Mesenchymal stem cell (in vitro differentiated cells and primary cell): ENCODE measurements at regions not wholly inside any gene's neighbourhood (a gene's known extent, or its start where the extent isn't known, plus 50 kb on each side); places are given as distances from the start of the nearest gene placed in this dataset.
"Not testable (repeated sequence)": the region's sequence is repeated elsewhere in the genome, so short reads cannot be mapped to it uniquely, and the experiment has no call there.

ENCODE experiments used
- DNase-seq: peaks from one replicate; pipeline ENCODE4 v3.0.0-alpha.2; 2013
- H2AFZ ChIP-seq: one replicate; pipeline ENCODE4 v1.6.1; 2013; ENCODE audit warnings: low read depth, mild to moderate bottlenecking, control low read depth, inconsistent platforms, low read length, moderate library complexity
- H2AK5ac ChIP-seq: 2 replicates; pipeline ENCODE4 v1.6.1; 2013; ENCODE audit warnings: low read length, moderate library complexity, mild to moderate bottlenecking, inconsistent platforms; ENCODE audit not compliant: severe bottlenecking
- H2BK120ac ChIP-seq: one replicate; pipeline ENCODE4 v1.6.1; 2013; ENCODE audit warnings: low read depth, mild to moderate bottlenecking, inconsistent platforms, low read length, moderate library complexity
- H2BK12ac ChIP-seq, 2 experiments: one replicate each; pipeline ENCODE4 v1.6.1; 2013; ENCODE audit warnings: inconsistent platforms in 2 of 2, low read length in 2 of 2, mild to moderate bottlenecking in 2 of 2, moderate library complexity in 2 of 2, control low read depth in 1 of 2
- H2BK15ac ChIP-seq: one replicate; pipeline ENCODE4 v1.6.1; 2013; ENCODE audit warnings: mild to moderate bottlenecking, low read depth, inconsistent platforms; ENCODE audit not compliant: poor library complexity, severe bottlenecking
- H2BK5ac ChIP-seq: 2 replicates; pipeline ENCODE4 v1.6.1; 2013; ENCODE audit warnings: low read depth, mild to moderate bottlenecking, low read length, control low read depth, inconsistent platforms; ENCODE audit not compliant: poor library complexity, severe bottlenecking
- H3K14ac ChIP-seq, 2 experiments: one replicate each; pipeline ENCODE4 v1.6.1; 2013; ENCODE audit warnings: inconsistent platforms in 2 of 2, low read length in 2 of 2, control low read depth in 1 of 2, mild to moderate bottlenecking in 1 of 2, moderate library complexity in 1 of 2
- H3K18ac ChIP-seq, 2 experiments: one replicate each; pipeline ENCODE4 v1.6.1; 2013; ENCODE audit warnings: inconsistent platforms in 2 of 2, low read length in 2 of 2, control low read depth in 1 of 2, low read depth in 1 of 2, mild to moderate bottlenecking in 1 of 2
- H3K23ac ChIP-seq, 2 experiments: one replicate each; pipeline ENCODE4 v1.6.1; 2013; ENCODE audit warnings: inconsistent platforms in 2 of 2, low read length in 2 of 2, mild to moderate bottlenecking in 2 of 2, moderate library complexity in 2 of 2, control low read depth in 1 of 2
- H3K27ac ChIP-seq: 2 replicates; pipeline ENCODE4 v1.5.1; 2013; ENCODE audit warnings: mild to moderate bottlenecking, moderate library complexity, low read length, control low read depth, inconsistent platforms; ENCODE audit not compliant: poor library complexity, severe bottlenecking
- H3K27me3 ChIP-seq, 2 experiments: 2 replicates each; pipeline versions ENCODE4 v1.6.1 to v1.7.0; 2013; ENCODE audit warnings: low read length in 2 of 2, mild to moderate bottlenecking in 2 of 2, moderate library complexity in 2 of 2, control low read depth in 1 of 2, inconsistent platforms in 1 of 2; ENCODE audit not compliant: control insufficient read depth in 1 of 2, insufficient read depth in 1 of 2
- H3K36me3 ChIP-seq, 2 experiments: 2 replicates each; pipeline versions ENCODE4 v1.6.1 to v1.7.0; 2013; ENCODE audit warnings: low read length in 2 of 2, control low read depth in 1 of 2, inconsistent platforms in 1 of 2, low read depth in 1 of 2, mild to moderate bottlenecking in 1 of 2; ENCODE audit not compliant: insufficient read depth in 2 of 2, control insufficient read depth in 1 of 2
- H3K4ac ChIP-seq, 2 experiments: one replicate each; pipeline ENCODE4 v1.6.1; 2013; ENCODE audit warnings: inconsistent platforms in 2 of 2, low read length in 2 of 2, mild to moderate bottlenecking in 2 of 2, moderate library complexity in 2 of 2, control low read depth in 1 of 2, low read depth in 1 of 2
- H3K4me1 ChIP-seq: 2 replicates; pipeline ENCODE4 v1.6.1; 2013; ENCODE audit warnings: low read depth, low read length, control low read depth; ENCODE audit not compliant: control insufficient read depth, insufficient read depth
- H3K4me2 ChIP-seq: 2 replicates; pipeline ENCODE4 v1.6.1; 2013; ENCODE audit warnings: low read length, mild to moderate bottlenecking, inconsistent platforms; ENCODE audit not compliant: poor library complexity, severe bottlenecking
- H3K4me3 ChIP-seq, 2 experiments: 2 replicates each; pipeline versions ENCODE4 v1.5.1 to v1.7.0; 2013; ENCODE audit warnings: low read length in 2 of 2, mild to moderate bottlenecking in 2 of 2, control low read depth in 1 of 2, low read depth in 1 of 2; ENCODE audit not compliant: insufficient read depth in 1 of 2
- H3K79me1 ChIP-seq: replicated peaks from 2 replicates; pipeline ENCODE4 v1.6.1; 2013; ENCODE audit warnings: mild to moderate bottlenecking, control low read depth, low read length, inconsistent platforms; ENCODE audit not compliant: poor library complexity, severe bottlenecking
- H3K9ac ChIP-seq: 2 replicates; pipeline ENCODE4 v1.7.0; 2013; ENCODE audit warnings: mild to moderate bottlenecking, low read length, moderate library complexity
- H3K9me3 ChIP-seq: 2 replicates; pipeline ENCODE4 v1.7.0; 2013; ENCODE audit warnings: mild to moderate bottlenecking, low read length; ENCODE audit not compliant: control insufficient read depth
- H4K8ac ChIP-seq: one replicate; pipeline ENCODE4 v1.6.1; 2013; ENCODE audit warnings: inconsistent platforms, mild to moderate bottlenecking, low read length, moderate library complexity
- H4K91ac ChIP-seq: one replicate; pipeline ENCODE4 v1.6.1; 2013; ENCODE audit warnings: mild to moderate bottlenecking, low read length, inconsistent platforms
- WGBS: methylation state at CpG from one replicate; pipeline ENCODE4 v1.1.7; 2013; ENCODE audit warnings: mixed read lengths; 5-methylcytosine and 5-hydroxymethylcytosine counted together

DNA sequence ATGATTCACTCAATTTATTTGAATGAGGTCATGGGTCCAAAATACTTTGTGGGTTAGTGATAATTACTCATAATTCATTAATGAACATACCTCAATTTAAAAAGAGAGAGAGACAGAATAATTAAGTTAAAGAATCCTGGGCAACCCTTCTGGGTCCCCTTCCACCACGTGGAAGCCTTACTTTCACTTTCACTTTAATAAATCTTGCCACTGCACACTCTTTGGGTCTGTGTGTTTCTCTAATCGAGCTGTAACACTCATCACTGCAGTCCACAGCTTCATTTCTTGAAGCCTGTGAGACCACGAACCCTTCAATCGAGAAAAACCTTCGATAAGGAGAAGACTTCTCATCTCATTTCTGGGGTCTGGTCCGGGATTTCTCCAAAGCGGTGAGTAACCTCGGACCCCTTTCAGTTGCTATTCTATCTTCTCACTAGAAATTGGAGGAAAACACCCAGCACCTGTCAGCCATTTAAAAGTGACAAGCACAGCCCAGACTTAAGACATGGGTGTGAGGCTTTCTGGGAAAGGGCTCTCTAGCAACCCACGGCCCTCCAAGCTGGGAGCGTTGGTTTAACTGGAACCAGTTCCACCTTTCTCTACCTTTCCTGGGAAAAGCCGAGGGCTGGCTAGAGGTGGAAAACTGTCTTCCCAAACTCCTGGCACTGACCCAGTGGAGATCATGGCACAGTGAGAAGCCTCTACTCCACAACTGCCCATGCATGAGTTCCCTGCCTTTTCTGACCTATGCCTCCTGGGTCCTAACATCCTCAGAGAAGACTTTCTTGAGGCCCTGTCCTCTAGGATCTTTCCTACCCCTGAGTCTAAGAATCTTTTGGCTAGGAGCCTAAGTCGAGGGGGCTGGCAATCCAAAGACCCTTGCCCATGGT is 148.8 kb upstream of the ATF7IP start:
- Histone ChIP-seq H3K36me3 (no peaks in the 10 kb centered on the region), H2BK12ac (no peak overlapping the region), H3K4me1 (peaks cover 2% of the 10 kb centered on the region), H2BK5ac (no peak overlapping the region), H3K79me1 (no peaks in the 10 kb centered on the region), H4K8ac (peak overlapping the region; percentile 51), H3K4ac (peak overlapping the region in 1 of 2 experiments; percentile 6), H3K14ac (no peak overlapping the region), H3K27me3 (no peaks in the 10 kb centered on the region), H3K9me3 (no peaks in the 10 kb centered on the region), H3K9ac (peak overlapping the region; percentile 62), H2AK5ac (no peak overlapping the region), H3K4me2 (no peak overlapping the region), H4K91ac (no peak overlapping the region), H3K27ac (no peak overlapping the region), H3K18ac (no peak overlapping the region), H2BK15ac (no peak overlapping the region), H3K23ac (no peak overlapping the region), H2BK120ac (no peak overlapping the region), H3K4me3 (no peak overlapping the region), H2AFZ (no peak overlapping the region)
- 88% methylated on average over 12 of the region's 12 CpGs for WGBS
- peak; percentile 33 for DNase-seq

DNA sequence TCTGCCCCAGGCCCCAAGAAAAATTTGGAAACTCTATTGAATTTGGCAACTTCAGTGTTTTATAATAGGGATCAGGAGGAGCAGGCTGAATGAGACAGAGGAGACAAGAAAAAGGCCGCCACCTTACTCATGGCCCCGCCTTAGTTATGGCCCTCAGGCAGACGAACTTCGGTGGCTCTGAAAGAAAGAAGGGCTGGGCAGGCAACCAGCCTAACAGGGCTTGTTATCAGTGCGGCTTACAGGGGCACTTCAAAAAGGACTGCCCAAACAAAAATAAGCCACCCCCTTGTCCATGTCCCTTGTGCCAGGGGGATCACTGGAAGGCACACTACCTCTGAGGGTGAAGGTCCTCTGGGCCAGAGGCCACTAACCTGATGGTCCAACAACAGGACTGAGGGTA is 146.3 kb upstream of the ATF7IP start:
- no peak overlapping the region for H3K23ac ChIP-seq

DNA sequence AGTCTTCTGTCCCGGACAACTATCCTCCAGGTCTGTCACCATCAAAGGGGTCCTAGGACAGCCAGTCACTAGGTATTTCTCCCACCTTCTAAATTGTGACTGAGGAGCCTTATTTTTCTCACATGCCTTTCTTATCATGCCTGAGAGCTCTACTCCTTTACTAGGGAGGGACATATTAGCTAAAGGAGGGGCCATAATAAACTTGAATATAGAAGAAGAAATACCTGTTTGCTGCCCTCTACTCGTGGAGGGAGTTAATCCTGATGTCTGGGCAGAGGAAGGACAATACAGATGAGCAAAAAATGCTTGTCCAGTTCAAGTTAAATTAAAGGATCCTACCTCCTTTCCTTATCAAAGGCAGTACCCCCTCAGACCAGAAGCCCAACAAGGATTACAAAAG is 145.8 kb upstream of the ATF7IP start:
- H3K4me3 ChIP-seq, H2BK5ac ChIP-seq, H2AK5ac ChIP-seq, H3K79me1 ChIP-seq, H3K4me2 ChIP-seq, DNase-seq, H3K4me1 ChIP-seq, H2BK120ac ChIP-seq, H3K27me3 ChIP-seq, H3K9me3 ChIP-seq, H3K9ac ChIP-seq, H2BK12ac ChIP-seq, H4K91ac ChIP-seq, H3K36me3 ChIP-seq, H2AFZ ChIP-seq, H3K4ac ChIP-seq, H3K18ac ChIP-seq, H3K23ac ChIP-seq, H3K27ac ChIP-seq, H4K8ac ChIP-seq, H2BK15ac ChIP-seq, H3K14ac ChIP-seq: not testable (repeated sequence)
- WGBS: 89% methylated on average over 1 of the region's 2 CpGs

More for the DNA sequence above, 146.3 kb upstream of the ATF7IP start:
- no peak overlapping the region for H2BK15ac ChIP-seq
- no peak overlapping the region for H3K27ac ChIP-seq
- H4K8ac ChIP-seq: no peak overlapping the region
- H2BK120ac ChIP-seq: no peak overlapping the region
- H3K9me3 ChIP-seq: no peaks in the 10 kb centered on the region
- no peaks in the 10 kb centered on the region for H3K27me3 ChIP-seq
- H3K4ac ChIP-seq: no peak overlapping the region
- H3K4me3 ChIP-seq: no peak overlapping the region
- no peak overlapping the region for H2BK5ac ChIP-seq
- no peak overlapping the region for H3K18ac ChIP-seq
- no peaks in the 10 kb centered on the region for H3K36me3 ChIP-seq
- H4K91ac ChIP-seq: no peak overlapping the region
- no peak for DNase-seq
- H2BK12ac ChIP-seq: no peak overlapping the region
- no peaks in the 10 kb centered on the region for H3K79me1 ChIP-seq
- H3K9ac ChIP-seq: no peak overlapping the region
- H3K4me2 ChIP-seq: no peak overlapping the region
- H3K14ac ChIP-seq: no peak overlapping the region
- no peak overlapping the region for H2AK5ac ChIP-seq
- WGBS: 97% methylated on average over 5 of the region's 5 CpGs
- no peak overlapping the region for H2AFZ ChIP-seq
- H3K4me1 ChIP-seq: peaks cover 2% of the 10 kb centered on the region

DNA sequence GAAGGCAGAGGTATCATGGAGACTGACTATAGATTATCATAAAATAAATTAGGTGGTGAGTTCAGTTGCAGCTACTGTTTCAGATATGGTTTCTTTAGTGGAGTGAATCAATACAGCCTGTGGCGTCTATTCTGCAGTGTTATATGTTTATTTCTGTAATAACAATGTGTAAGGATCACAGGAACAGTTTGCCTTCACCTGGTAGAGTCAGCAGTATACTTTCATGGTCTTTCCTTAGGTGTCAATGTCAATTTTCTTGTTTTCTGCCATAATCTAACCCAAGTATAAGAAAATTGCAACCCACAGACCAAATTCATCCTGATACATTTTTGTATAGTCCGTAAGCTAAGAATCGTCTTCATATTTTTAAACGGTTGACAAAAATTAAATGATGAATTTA is 140.4 kb upstream of the ATF7IP start:
- Histone ChIP-seq H3K27ac (no peak overlapping the region), H3K4ac (no peak overlapping the region), H4K91ac (no peak overlapping the region), H3K4me2 (no peak overlapping the region), H3K4me3 (no peak overlapping the region), H3K79me1 (no peaks in the 10 kb centered on the region), H2BK120ac (no peak overlapping the region), H3K27me3 (no peaks in the 10 kb centered on the region), H2BK15ac (no peak overlapping the region), H3K23ac (no peak overlapping the region), H4K8ac (no peak overlapping the region), H3K14ac (no peak overlapping the region), H3K36me3 (no peaks in the 10 kb centered on the region), H2BK12ac (no peak overlapping the region), H2BK5ac (no peak overlapping the region), H2AK5ac (no peak overlapping the region), H3K9me3 (peaks cover 2% of the 10 kb centered on the region), H3K9ac (no peak overlapping the region), H3K4me1 (no peaks in the 10 kb centered on the region), H2AFZ (no peak overlapping the region), H3K18ac (no peak overlapping the region)
- no peak for DNase-seq
- 86% methylated on average over 1 of the region's 4 CpGs for WGBS
